ENCODE measurements at regions not wholly inside any gene's neighbourhood (a gene's known extent, or its start where the extent isn't known, plus 50 kb on each side); places are given as distances from the start of the nearest gene placed in this dataset.
"Not testable (repeated sequence)": the region's sequence is repeated elsewhere in the genome, so short reads cannot be mapped to it uniquely, and the experiment has no call there.

- DNase-seq = no peak
Observed at GRCh38 chr3:118244761-118245160, 789.9 kb downstream of the IGSF11 start.

GRCh38 chr3:118245312-118245711, 789.3 kb downstream of the IGSF11 start:
- DNase-seq = no peak

GRCh38 chr3:118258850-118259249, 775.8 kb downstream of the IGSF11 start:
- DNase-seq = not testable (repeated sequence)

- DNase-seq = no peak
Observed at GRCh38 chr3:118262800-118263402, 771.7 kb downstream of the IGSF11 start.

GRCh38 chr3:118267588-118267987, 767.1 kb downstream of the IGSF11 start:
- no peak for DNase-seq

- no peak for DNase-seq
Observed at GRCh38 chr3:118269537-118270125, 765.0 kb downstream of the IGSF11 start.

GRCh38 chr3:118272991-118273390, 761.7 kb downstream of the IGSF11 start:
- DNase-seq = no peak

- DNase-seq = no peak
Observed at GRCh38 chr3:118277814-118278213, 756.8 kb downstream of the IGSF11 start.

GRCh38 chr3:118292841-118293240, 741.8 kb downstream of the IGSF11 start:
- no peak for DNase-seq

GRCh38 chr3:118298133-118298532, 736.5 kb downstream of the IGSF11 start:
- no peak for DNase-seq

- DNase-seq = no peak
Observed at GRCh38 chr3:118304557-118304956, 730.1 kb downstream of the IGSF11 start.

- DNase-seq = no peak
Observed at GRCh38 chr3:118332699-118333098, 701.9 kb downstream of the IGSF11 start.

GRCh38 chr3:118337649-118338048, 697.0 kb downstream of the IGSF11 start:
- no peak for DNase-seq

GRCh38 chr3:118347396-118348168, 687.1 kb downstream of the IGSF11 start:
- DNase-seq = no peak

- DNase-seq = no peak
Observed at GRCh38 chr3:118348169-118348557, 686.5 kb downstream of the IGSF11 start.

- DNase-seq = no peak
Observed at GRCh38 chr3:118354556-118354955, 680.1 kb downstream of the IGSF11 start.

- DNase-seq = no peak
Observed at GRCh38 chr3:118369892-118370491, 664.7 kb downstream of the IGSF11 start.

- no peak for DNase-seq
Observed at GRCh38 chr3:118380576-118380975, 654.1 kb downstream of the IGSF11 start.

- no peak for DNase-seq
Observed at GRCh38 chr3:118396491-118396890, 638.2 kb downstream of the IGSF11 start.

- DNase-seq = no peak
Observed at GRCh38 chr3:118400086-118400485, 634.6 kb downstream of the IGSF11 start.

GRCh38 chr3:118400886-118401285, 633.8 kb downstream of the IGSF11 start:
- DNase-seq = no peak

GRCh38 chr3:118401887-118402286, 632.8 kb downstream of the IGSF11 start:
- no peak for DNase-seq

GRCh38 chr3:118402971-118403370, 631.7 kb downstream of the IGSF11 start:
- DNase-seq = no peak

GRCh38 chr3:118406562-118406961, 628.1 kb downstream of the IGSF11 start:
- DNase-seq = no peak
